NCI-H524 (cell line): ENCODE measurements at regions not wholly inside any gene's neighbourhood (a gene's known extent, or its start where the extent isn't known, plus 50 kb on each side); places are given as distances from the start of the nearest gene placed in this dataset.
A peak's percentile ranks its signal among the peaks of the same experiment; 100 is the strongest.
"Not testable (repeated sequence)": the region's sequence is repeated elsewhere in the genome, so short reads cannot be mapped to it uniquely, and the experiment has no call there.

Experiments
- DNase-seq, 2 experiments: peaks; one replicate each; lab custom pipeline; 2025; lab: John Stamatoyannopoulos, UW

GRCh38 chr1:53399370-53400133 lies 59.6 kb upstream of the DMRTB1 start:
- not testable (repeated sequence) for DNase-seq

DNA sequence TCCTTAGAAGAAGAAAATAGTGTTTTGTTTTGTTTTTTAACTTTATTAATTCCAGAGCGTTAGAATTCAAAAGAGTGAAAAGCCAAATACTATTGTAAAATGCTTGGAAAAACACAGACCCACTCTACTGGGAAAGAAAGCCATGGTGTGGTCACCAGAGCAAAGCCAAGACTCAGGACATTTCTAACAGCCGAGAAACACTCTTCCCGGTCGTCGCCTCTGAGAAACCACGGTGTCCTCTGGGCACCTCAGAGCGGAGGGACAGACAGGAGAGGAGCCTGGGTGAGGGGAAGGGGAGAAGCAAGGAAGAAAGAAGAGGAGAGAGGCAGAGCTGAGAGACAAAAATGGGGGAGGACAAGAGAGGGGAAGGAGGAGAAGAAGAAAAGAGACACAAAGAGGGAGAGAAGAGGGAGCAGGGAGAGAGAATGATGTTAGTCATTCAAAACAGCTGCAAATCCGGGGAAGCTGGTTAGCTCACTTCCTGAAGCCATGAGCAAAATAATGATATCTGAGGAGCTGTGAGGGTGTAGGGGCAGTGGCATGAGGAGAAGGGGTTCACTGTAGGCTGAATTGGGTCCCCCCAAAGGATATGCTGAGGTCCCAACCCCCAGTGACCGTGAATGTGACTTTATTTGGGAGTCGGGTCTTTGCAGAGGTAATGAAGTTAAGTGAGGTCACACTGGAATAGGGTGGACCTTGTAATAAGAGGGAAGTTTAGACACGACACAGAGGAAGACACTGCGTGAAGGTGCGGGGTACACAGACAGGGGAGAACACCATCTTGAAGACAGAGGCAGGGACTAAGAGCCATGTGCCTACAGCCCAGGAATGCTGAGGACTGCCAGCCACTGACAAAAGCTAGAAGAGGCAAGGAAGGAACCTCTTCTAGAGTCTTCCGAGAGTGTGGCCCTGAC lies 58.2 kb upstream of the DMRTB1 start:
- DNase-seq, result no peak

- DNase-seq, result peak in 1 of 2 experiments; percentile 20
Observed at GRCh38 chr1:53401813-53402745, 57.1 kb upstream of the DMRTB1 start.

DNA sequence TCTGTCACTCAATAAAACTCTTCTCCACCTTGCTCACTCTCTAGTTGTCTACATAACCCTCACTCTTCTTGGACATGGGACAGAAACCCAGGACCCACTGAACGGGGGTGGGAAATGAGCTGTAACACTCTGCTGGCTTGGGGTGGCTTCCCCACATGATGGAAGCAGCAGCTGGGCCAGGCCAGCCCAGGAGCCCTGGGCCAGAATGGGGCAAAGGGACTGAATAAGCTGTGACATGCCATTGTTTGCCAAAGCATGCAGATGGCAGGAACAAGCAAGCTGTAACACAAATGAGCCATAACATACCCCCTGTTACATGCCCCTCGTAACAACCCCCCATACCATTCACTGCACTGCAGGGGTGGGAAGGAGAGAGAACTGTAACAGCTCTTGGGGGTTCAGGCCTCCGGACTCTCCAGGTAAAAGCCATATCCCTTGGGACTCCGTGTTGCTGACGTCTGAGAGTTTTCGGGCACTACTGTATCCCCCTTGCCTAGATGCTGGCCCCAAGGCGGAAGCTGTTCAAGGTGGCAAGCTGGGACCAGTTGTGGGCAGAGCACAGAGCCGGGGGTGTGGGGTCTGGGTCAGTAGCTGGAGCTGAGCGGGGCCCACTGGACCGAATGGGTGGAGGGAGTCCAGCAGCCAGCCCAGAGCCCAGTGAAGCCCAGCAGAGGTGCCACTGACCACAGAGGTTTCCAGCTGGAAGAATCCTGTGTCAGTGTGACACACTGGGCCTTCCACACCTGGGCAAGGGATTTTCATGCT lies 56.1 kb upstream of the DMRTB1 start:
- no peak for DNase-seq

- no peak for DNase-seq
Observed at GRCh38 chr1:53405737-53406136, 53.5 kb upstream of the DMRTB1 start.

DNA sequence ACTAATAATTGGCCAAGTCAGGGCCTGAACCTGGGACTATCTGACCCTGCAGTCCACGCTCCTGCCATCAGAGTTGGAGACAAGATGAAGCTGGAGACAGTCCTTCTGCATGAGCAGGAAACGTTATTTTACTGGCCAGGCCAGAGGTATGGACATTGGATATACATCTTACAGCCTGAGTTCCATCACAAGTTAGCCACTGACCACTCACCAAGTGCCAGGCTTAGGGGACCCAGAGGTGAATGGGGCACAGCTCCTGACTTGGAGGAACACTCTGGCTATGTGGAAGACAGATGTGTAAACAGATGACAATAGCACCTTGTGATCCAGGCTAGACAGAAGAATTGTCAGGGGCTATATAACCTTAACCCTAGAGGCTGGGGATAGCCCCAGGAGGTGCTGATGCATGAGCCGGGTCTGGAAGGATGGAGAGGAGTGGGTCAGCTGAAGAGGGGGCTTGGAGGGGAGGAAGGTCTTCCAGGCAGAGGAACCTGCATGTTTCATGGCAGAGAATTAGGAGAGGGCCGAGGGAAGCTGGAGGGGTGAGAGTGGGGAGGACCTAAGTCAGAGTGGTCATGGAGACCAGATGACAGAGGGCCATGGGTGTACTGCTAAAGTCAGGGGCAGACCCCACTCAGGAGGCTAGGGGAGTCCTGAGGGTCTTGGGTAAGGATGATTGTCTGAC lies 52.5 kb upstream of the DMRTB1 start:
- DNase-seq, result no peak

GRCh38 chr1:53408013-53408754 lies 51.0 kb upstream of the DMRTB1 start:
- no peak for DNase-seq

- no peak for DNase-seq
Observed at GRCh38 chr1:53408755-53409129, 50.5 kb upstream of the DMRTB1 start.

DNA sequence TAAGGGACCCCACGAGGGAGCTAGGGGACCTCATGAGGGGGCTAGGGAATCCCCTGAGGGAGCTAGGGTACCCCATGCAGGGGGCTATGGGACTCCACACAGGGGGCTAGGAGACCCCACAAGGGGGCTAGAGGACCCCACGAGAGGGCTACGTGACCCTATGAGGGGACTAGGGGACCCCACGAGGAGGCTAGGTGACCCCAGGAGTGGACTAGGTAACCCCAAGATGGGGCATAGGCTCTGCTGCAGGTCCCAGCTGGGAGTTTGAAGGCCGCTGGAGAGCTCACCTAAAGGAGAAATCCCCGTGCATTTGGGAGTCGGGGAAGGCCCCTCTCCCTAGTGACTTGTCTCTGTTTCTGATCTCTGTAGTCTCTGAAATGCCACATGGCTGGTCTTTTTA lies 50.0 kb upstream of the DMRTB1 start:
- DNase-seq, result no peak
